ENCODE measurements at regions not wholly inside any gene's neighbourhood (a gene's known extent, or its start where the extent isn't known, plus 50 kb on each side); places are given as distances from the start of the nearest gene placed in this dataset.

DNA sequence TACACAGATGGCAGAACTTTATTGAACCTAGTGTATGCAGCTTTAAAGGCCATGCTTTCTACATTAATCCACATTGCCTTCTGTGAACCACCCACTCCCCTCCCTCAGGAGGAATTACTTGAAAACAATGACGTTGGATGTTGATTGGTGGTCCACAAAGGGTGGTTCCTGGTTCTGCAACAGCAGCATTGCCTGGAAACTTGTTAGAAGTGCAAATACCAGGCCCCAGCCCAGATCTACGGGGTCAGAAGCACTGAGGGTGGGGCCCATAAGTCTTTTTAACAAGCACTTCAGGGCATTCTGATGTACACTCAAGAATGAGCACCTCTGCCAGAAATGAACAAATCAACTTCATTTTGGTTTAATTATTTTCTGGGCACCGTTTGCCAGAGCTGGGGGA is 91.0 kb downstream of the ISX start:
- Histone ChIP-seq H3K23ac (ENCODE audit: insufficient read length) (no peak overlapping the region), H3K27ac (ENCODE audit: low read depth, low read length) (no peak overlapping the region), H3K56ac (replicated peaks; ENCODE audit: insufficient read length, low read depth, low read length) (no peak overlapping the region), H3K27me3 (replicated peaks in 1 of 4; ENCODE audit: control insufficient read depth in 3 of 4, extremely low read depth in 1 of 4, insufficient read depth in 3 of 4, low read length in 3 of 4) (0 out of 7 replicates have a peak, but pooled peaks cover 0 to 4% (median 0%) of the 10 kb centered on the region in 4 experiments), H4K20me1 (replicated peaks in 1 of 2; ENCODE audit: control insufficient read depth in 1 of 2, insufficient read depth in 2 of 2, low read length in 2 of 2) (no peaks in the 10 kb centered on the region), H2BK5ac (ENCODE audit: low read depth, low read length) (no peak overlapping the region), H3K4ac (replicated peaks; ENCODE audit: insufficient read length, low read depth, low read length) (no peak overlapping the region), H3K9ac (replicated peaks in 1 of 4; ENCODE audit: extremely low read depth in 1 of 4, low read depth in 3 of 4, low read length in 3 of 4) (no peak overlapping the region), H2BK12ac (ENCODE audit: low read depth, low read length) (0 out of 2 replicates have a peak overlapping the region, but pooled peaks have one; percentile 39), H3K14ac (ENCODE audit: insufficient read length) (no peak overlapping the region), H4K91ac (replicated peaks; ENCODE audit: insufficient read length, low read length) (no peak overlapping the region), H3K9me3 (ENCODE audit: insufficient read depth in 2 of 2, low read depth in 1 of 2, low read length in 1 of 2) (no peaks in the 10 kb centered on the region), H3K36me3 (ENCODE audit: control insufficient read depth in 2 of 4, insufficient read depth in 4 of 4, low read length in 3 of 4) (no peaks in the 10 kb centered on the region), H2AK5ac (ENCODE audit: low read depth, low read length) (no peak overlapping the region), H3K23me2 (ENCODE audit: low read depth, low read length) (no peaks in the 10 kb centered on the region), H3K18ac (ENCODE audit: extremely low read depth, low read length) (no peak overlapping the region; the same call in 1 of the 2 replicates), H2BK15ac (ENCODE audit: low read length) (no peak overlapping the region), H3K79me2 (ENCODE audit: control insufficient read depth in 1 of 2, insufficient read depth in 2 of 2, low read length in 2 of 2) (no peaks in the 10 kb centered on the region), H4K8ac (ENCODE audit: extremely low read depth, insufficient read depth, low read length) (no peak overlapping the region), H3K4me2 (ENCODE audit: insufficient read depth in 1 of 2, low read depth in 2 of 2, low read length in 2 of 2) (no peak overlapping the region), H2AFZ (ENCODE audit: low read length) (no peak overlapping the region), H2BK120ac (replicated peaks; ENCODE audit: low read depth, low read length) (peak overlapping the region; percentile 33), H3K4me1 (replicated peaks in 1 of 4; ENCODE audit: control insufficient read depth in 3 of 4, insufficient read depth in 4 of 4, low read length in 3 of 4) (peaks cover 0 to 7% (median 1%) of the 10 kb centered on the region in 4 experiments; a peak in 3 of 7 replicates), H4K5ac (ENCODE audit: insufficient read length, low read depth, low read length) (no peak overlapping the region), H2BK20ac (ENCODE audit: low read length) (no peak overlapping the region), H3K4me3 (ENCODE audit: extremely low read depth in 1 of 4, insufficient read depth in 2 of 4, low read depth in 3 of 4, low read length in 4 of 4) (no peak overlapping the region), H3K79me1 (ENCODE audit: low read depth, low read length) (no peaks in the 10 kb centered on the region)
- CTCF ChIA-PET (ENCODE audit: partially characterized antibody): interaction anchor here (0.6 to 7.9 kb wide), 13 partner anchors 21 to 525 kb away, joined by 3 to 87 read pairs (median 5); no protein-coding TSS in a partner anchor
- FAIRE-seq (no peak), DNase-seq (ENCODE audit: low read depth in 1 of 2, low spot score in 2 of 2) (no peak)
- POLR2A ChIA-PET (ENCODE audit: partially characterized antibody): no interaction called here
- 89% methylated on average over 3 of the region's 3 CpGs; no CpG with 5 or more reads in 1 of the 2 experiments for WGBS, 2 experiments (ENCODE audit: extremely low coverage in 1 of 2, insufficient coverage in 1 of 2, insufficient read length in 1 of 2, insufficient replicate concordance in 2 of 2, low coverage in 1 of 2, low lambda C conversion rate in 2 of 2, missing lambda C conversion rate in 1 of 2)
- TF ChIP-seq TAF1 (IDR thresholded peaks at IDR 0.05; ENCODE audit: low read depth, low read length) (no peak), JUND (IDR thresholded peaks at IDR 0.05; ENCODE audit: low read length) (no peak), SIRT6 (IDR thresholded peaks at IDR 0.05; ENCODE audit: low read length) (no peak), HDAC2 (IDR thresholded peaks at IDR 0.05; ENCODE audit: borderline replicate concordance in 1 of 2, low read depth in 2 of 2, low read length in 2 of 2) (no peak), EGR1 (IDR thresholded peaks at IDR 0.05; ENCODE audit: borderline replicate concordance, low read depth, low read length) (no peak), CBX5 (IDR thresholded peaks at IDR 0.05; ENCODE audit: low read depth, low read length) (no peak), HDAC6 (IDR thresholded peaks at IDR 0.05; ENCODE audit: low read depth, low read length) (no peak), NRF1 (IDR thresholded peaks at IDR 0.05; ENCODE audit: low read depth, low read length) (no peak), BCL11A (IDR thresholded peaks at IDR 0.05; ENCODE audit: low read depth in 2 of 2, low read length in 2 of 2) (no peak), SP2 (IDR thresholded peaks at IDR 0.05; ENCODE audit: low read length) (no peak)
- TF ChIP-seq, protein P1, sequence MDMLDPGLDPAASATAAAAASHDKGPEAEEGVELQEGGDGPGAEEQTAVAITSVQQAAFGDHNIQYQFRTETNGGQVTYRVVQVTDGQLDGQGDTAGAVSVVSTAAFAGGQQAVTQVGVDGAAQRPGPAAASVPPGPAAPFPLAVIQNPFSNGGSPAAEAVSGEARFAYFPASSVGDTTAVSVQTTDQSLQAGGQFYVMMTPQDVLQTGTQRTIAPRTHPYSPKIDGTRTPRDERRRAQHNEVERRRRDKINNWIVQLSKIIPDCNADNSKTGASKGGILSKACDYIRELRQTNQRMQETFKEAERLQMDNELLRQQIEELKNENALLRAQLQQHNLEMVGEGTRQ (IDR thresholded peaks at IDR 0.05; ENCODE audit: low read length): no peak
- TF ChIP-seq, protein P2, sequence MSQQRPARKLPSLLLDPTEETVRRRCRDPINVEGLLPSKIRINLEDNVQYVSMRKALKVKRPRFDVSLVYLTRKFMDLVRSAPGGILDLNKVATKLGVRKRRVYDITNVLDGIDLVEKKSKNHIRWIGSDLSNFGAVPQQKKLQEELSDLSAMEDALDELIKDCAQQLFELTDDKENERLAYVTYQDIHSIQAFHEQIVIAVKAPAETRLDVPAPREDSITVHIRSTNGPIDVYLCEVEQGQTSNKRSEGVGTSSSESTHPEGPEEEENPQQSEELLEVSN (IDR thresholded peaks at IDR 0.05): no peak

All from H1 (cell line).